Keratinocyte (primary cell): ENCODE measurements at regions not wholly inside any gene's neighbourhood (a gene's known extent, or its start where the extent isn't known, plus 50 kb on each side); places are given as distances from the start of the nearest gene placed in this dataset.

Experiments used
- DNase-seq: peaks from one replicate; pipeline ENCODE4 v3.0.0-alpha.2; 2011; ENCODE audit warnings: low read depth, missing footprints, low spot score
- FAIRE-seq: peaks from 2 replicates; lab custom pipeline; 2011; peaks lifted over from hg19 to GRCh38; lab: Jason Lieb, UNC
- H2AFZ ChIP-seq: 2 replicates; pipeline ENCODE4 v1.6.0; 2012; ENCODE audit warnings: low read length, control low read depth, inconsistent platforms; ENCODE audit not compliant: control insufficient read depth
- H3K27ac ChIP-seq: 2 replicates; pipeline ENCODE4 v1.5.1; 2011; ENCODE audit warnings: low read length; ENCODE audit not compliant: control insufficient read depth, insufficient read depth
- H3K27me3 ChIP-seq: 3 replicates; pipeline ENCODE4 v1.6.0; 2011; ENCODE audit warnings: low read length; ENCODE audit not compliant: control insufficient read depth, insufficient read depth; ENCODE audit errors: extremely low read depth
- H3K36me3 ChIP-seq, 2 experiments: 2 replicates in 1 of 2; 3 replicates in 1 of 2; pipeline ENCODE4 v1.5.1; 2011; ENCODE audit warnings: low read length in 2 of 2, mild to moderate bottlenecking in 1 of 2; ENCODE audit not compliant: control insufficient read depth in 2 of 2, insufficient read depth in 2 of 2; ENCODE audit errors: extremely low read depth in 1 of 2
- H3K4me1 ChIP-seq: 3 replicates; pipeline ENCODE4 v1.5.1; 2011; ENCODE audit warnings: low read length; ENCODE audit not compliant: control insufficient read depth, insufficient read depth; ENCODE audit errors: extremely low read depth
- H3K4me2 ChIP-seq: 3 replicates; pipeline ENCODE4 v1.6.0; 2011; ENCODE audit warnings: low read depth, low read length; ENCODE audit not compliant: control insufficient read depth, insufficient read depth; ENCODE audit errors: extremely low read depth
- H3K4me3 ChIP-seq, 3 experiments: fragments of 200-600 bp in 1 of 3; sonication (generic) in 1 of 3; 2 replicates in 2 of 3; 3 replicates in 1 of 3; pipeline ENCODE4 v1.5.1; 2011 to 2016; ENCODE audit warnings: low read length in 3 of 3, mild to moderate bottlenecking in 3 of 3, control low read depth in 2 of 3, inconsistent platforms in 1 of 3, low read depth in 1 of 3, mixed read lengths in 1 of 3, mixed run types in 1 of 3, moderate library complexity in 1 of 3; ENCODE audit not compliant: control insufficient read depth in 2 of 3, insufficient read depth in 2 of 3; ENCODE audit errors: extremely low read depth in 1 of 3
- H3K79me2 ChIP-seq: 2 replicates; pipeline ENCODE4 v1.6.0; 2012; ENCODE audit warnings: low read length; ENCODE audit not compliant: control insufficient read depth, insufficient read depth
- H3K9ac ChIP-seq: 3 replicates; pipeline ENCODE4 v1.6.0; 2011; ENCODE audit warnings: low read length; ENCODE audit not compliant: control insufficient read depth, insufficient read depth; ENCODE audit errors: extremely low read depth
- H3K9me1 ChIP-seq: 3 replicates; pipeline ENCODE4 v1.6.0; 2011; ENCODE audit warnings: low read length; ENCODE audit not compliant: control insufficient read depth, insufficient read depth; ENCODE audit errors: extremely low read depth
- H3K9me3 ChIP-seq: 2 replicates; pipeline ENCODE4 v1.5.1; 2012; ENCODE audit warnings: low read depth, low read length; ENCODE audit not compliant: control insufficient read depth
- H4K20me1 ChIP-seq: 3 replicates; pipeline ENCODE4 v1.6.0; 2011; ENCODE audit warnings: low read length; ENCODE audit not compliant: control insufficient read depth, insufficient read depth; ENCODE audit errors: extremely low read depth
- EZH2 ChIP-seq: IDR thresholded peaks from one replicate; pipeline ENCODE4 v1.6.1; 2012; ENCODE audit warnings: inconsistent platforms, mild to moderate bottlenecking, low read length, moderate library complexity
- dilution Hi-C: fragments of 300-500 bp; cut with MboI; formaldehyde crosslinking; loops from one replicate; pipeline ENCODE4 v1.7.0; 2020; ENCODE audit warnings: low sequenced_read_pairs; ENCODE audit not compliant: extremely low pct_ligation_motif_present
- TF ChIP-seq, protein P1 (sequence below), 3 experiments: IDR thresholded peaks in 1 of 3; conservative IDR thresholded peaks in 1 of 3; optimal IDR thresholded peaks in 1 of 3; 2 replicates in 2 of 3; 3 replicates in 1 of 3; pipeline versions ENCODE3 to v1.5.1; 2011; ENCODE audit warnings: low read length in 3 of 3, mild to moderate bottlenecking in 3 of 3, moderate library complexity in 2 of 3, control low read depth in 1 of 3, inconsistent platforms in 1 of 3; ENCODE audit not compliant: insufficient read depth in 2 of 3; ENCODE audit errors: extremely low read depth in 1 of 3

DNA sequence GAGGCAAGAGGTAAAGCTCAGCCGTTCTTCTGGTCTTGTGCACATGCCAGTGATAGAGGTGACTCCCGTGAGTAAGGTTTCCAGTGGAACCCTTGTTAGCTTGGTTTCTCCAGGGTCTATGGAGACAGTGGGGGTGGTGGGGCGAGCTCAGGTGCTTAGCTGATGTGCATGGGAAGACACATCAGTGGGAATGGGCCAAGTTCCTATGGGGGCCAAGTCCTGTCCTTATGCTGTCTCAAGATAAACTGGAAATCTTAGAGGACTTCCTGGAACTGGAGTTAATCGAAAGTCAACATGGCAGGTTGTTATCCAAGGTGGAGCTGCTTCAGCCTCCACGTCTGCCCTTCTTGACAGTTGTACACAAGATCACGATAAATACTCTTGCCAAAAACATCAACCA is 130.1 kb upstream of the TMEM18 start:
- Histone ChIP-seq H3K36me3 (no peaks in the 10 kb centered on the region), H3K4me2 (no peak overlapping the region), H4K20me1 (no peaks in the 10 kb centered on the region), H2AFZ (no peak overlapping the region), H3K4me3 (no peak overlapping the region), H3K79me2 (no peaks in the 10 kb centered on the region), H3K9ac (no peak overlapping the region), H3K9me1 (no peaks in the 10 kb centered on the region), H3K4me1 (no peaks in the 10 kb centered on the region), H3K27ac (no peak overlapping the region), H3K9me3 (peaks cover 2% of the 10 kb centered on the region), H3K27me3 (no peaks in the 10 kb centered on the region)
- DNase-seq = no peak
- TF ChIP-seq, protein P1, sequence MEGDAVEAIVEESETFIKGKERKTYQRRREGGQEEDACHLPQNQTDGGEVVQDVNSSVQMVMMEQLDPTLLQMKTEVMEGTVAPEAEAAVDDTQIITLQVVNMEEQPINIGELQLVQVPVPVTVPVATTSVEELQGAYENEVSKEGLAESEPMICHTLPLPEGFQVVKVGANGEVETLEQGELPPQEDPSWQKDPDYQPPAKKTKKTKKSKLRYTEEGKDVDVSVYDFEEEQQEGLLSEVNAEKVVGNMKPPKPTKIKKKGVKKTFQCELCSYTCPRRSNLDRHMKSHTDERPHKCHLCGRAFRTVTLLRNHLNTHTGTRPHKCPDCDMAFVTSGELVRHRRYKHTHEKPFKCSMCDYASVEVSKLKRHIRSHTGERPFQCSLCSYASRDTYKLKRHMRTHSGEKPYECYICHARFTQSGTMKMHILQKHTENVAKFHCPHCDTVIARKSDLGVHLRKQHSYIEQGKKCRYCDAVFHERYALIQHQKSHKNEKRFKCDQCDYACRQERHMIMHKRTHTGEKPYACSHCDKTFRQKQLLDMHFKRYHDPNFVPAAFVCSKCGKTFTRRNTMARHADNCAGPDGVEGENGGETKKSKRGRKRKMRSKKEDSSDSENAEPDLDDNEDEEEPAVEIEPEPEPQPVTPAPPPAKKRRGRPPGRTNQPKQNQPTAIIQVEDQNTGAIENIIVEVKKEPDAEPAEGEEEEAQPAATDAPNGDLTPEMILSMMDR (optimal IDR thresholded peaks at IDR 0.05 in 1 of 3, IDR thresholded peaks at IDR 0.05 in 1 of 3, conservative IDR thresholded peaks at IDR 0.05 in 1 of 3; ENCODE audit: extremely low read depth in 1 of 3, insufficient read depth in 2 of 3, low read length in 3 of 3) = no peak
- TF ChIP-seq EZH2 = no peak
- dilution Hi-C loops = no loop called here
- no peak for FAIRE-seq

DNA sequence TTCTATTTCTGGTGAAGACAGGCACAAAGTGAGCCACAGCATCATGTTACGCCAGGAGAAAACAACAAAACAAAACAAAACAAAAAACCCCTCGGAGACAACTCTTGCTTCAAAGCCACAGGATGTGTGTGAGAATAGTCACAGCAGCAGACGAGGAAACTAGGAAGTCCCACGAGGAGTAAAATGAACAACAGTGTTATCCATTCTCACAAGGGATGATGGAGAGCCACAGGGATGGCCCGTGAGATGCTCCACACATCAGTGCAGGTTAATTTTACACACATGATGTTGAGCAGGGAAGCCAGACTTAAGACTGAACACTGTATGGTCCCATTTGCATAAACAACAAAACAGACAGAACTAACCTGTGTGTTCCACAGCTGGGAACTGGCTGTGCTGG is 128.5 kb upstream of the TMEM18 start:
- Histone ChIP-seq H3K79me2 (no peaks in the 10 kb centered on the region), H3K9me3 (peaks cover 2% of the 10 kb centered on the region), H3K4me1 (no peaks in the 10 kb centered on the region), H3K4me2 (no peak overlapping the region), H3K9ac (no peak overlapping the region), H4K20me1 (no peaks in the 10 kb centered on the region), H3K27me3 (no peaks in the 10 kb centered on the region), H3K27ac (no peak overlapping the region), H3K9me1 (no peaks in the 10 kb centered on the region), H3K36me3 (no peaks in the 10 kb centered on the region), H2AFZ (no peak overlapping the region), H3K4me3 (no peak overlapping the region)
- DNase-seq (no peak), FAIRE-seq (no peak)
- dilution Hi-C loops = no loop called here
- TF ChIP-seq, protein P1 (optimal IDR thresholded peaks at IDR 0.05 in 1 of 3, IDR thresholded peaks at IDR 0.05 in 1 of 3, conservative IDR thresholded peaks at IDR 0.05 in 1 of 3; ENCODE audit: extremely low read depth in 1 of 3, insufficient read depth in 2 of 3, low read length in 3 of 3) = no peak
- no peak for TF ChIP-seq EZH2
